ENCODE measurements at regions not wholly inside any gene's neighbourhood (a gene's known extent, or its start where the extent isn't known, plus 50 kb on each side); places are given as distances from the start of the nearest gene placed in this dataset.

DNA sequence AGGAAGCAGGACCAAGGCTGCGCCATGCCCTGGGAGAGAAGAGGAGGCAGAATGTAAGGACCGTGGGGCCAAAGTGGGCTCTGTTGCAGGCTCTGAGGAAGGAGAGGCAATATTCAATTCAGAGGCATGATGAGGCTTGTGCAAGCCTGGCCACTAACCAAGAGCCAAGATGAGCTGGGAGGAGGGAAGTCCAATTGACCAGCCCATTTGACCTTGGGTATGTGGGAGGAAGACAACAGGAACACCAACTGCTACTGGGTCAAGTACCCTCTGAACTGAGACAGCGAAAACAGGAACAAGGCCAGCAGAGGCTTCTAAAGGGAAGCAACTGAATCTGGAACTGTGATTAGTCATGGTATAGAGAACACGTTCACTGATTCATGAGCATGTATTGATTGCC is 779.6 kb downstream of the MAFB start:
- TF ChIP-seq CTCF (IDR thresholded peaks at IDR 0.05) (no peak), POLR2A (IDR thresholded peaks at IDR 0.05) (no peak)
